NCI-H526 treated with DMSO at 0.1 percent for 48 hours (cell line): ENCODE measurements at regions not wholly inside any gene's neighbourhood (a gene's known extent, or its start where the extent isn't known, plus 50 kb on each side); places are given as distances from the start of the nearest gene placed in this dataset.

Experiments used
- DNase-seq: peaks from one replicate; lab custom pipeline; 2025; lab: John Stamatoyannopoulos, UW

- DNase-seq: no peak
Measured at GRCh38 chr9:95756101-95756500, 119.4 kb upstream of the ERCC6L2 start.

GRCh38 chr9:95755421-95755730 is 120.1 kb upstream of the ERCC6L2 start:
- no peak for DNase-seq

GRCh38 chr9:95754533-95755420 is 120.7 kb upstream of the ERCC6L2 start:
- no peak for DNase-seq

- no peak for DNase-seq
Measured at GRCh38 chr9:95753762-95754465, 121.6 kb upstream of the ERCC6L2 start.

GRCh38 chr9:95752129-95752731 is 123.3 kb upstream of the ERCC6L2 start:
- no peak for DNase-seq

- DNase-seq: no peak
Measured at GRCh38 chr9:95751520-95751790, 124.0 kb upstream of the ERCC6L2 start.

GRCh38 chr9:95750725-95751519 is 124.6 kb upstream of the ERCC6L2 start:
- DNase-seq: no peak

- DNase-seq: no peak
Measured at GRCh38 chr9:95749493-95749892, 126.0 kb upstream of the ERCC6L2 start.

GRCh38 chr9:95746408-95747180 is 128.9 kb upstream of the ERCC6L2 start:
- DNase-seq: no peak

- DNase-seq: no peak
Measured at GRCh38 chr9:95742821-95743220, 132.7 kb upstream of the ERCC6L2 start.

GRCh38 chr9:95741631-95742030 is 133.9 kb upstream of the ERCC6L2 start:
- DNase-seq: no peak

- DNase-seq: no peak
Measured at GRCh38 chr9:95740217-95741004, 135.1 kb upstream of the ERCC6L2 start.

GRCh38 chr9:95738438-95738837 is 137.1 kb upstream of the ERCC6L2 start:
- DNase-seq: no peak

GRCh38 chr9:95736891-95737522 is 138.5 kb upstream of the ERCC6L2 start:
- DNase-seq: no peak

- no peak for DNase-seq
Measured at GRCh38 chr9:95736370-95736769, 139.1 kb upstream of the ERCC6L2 start.

- DNase-seq: no peak
Measured at GRCh38 chr9:95735701-95736100, 139.8 kb upstream of the ERCC6L2 start.

- no peak for DNase-seq
Measured at GRCh38 chr9:95733741-95734666, 141.5 kb upstream of the ERCC6L2 start.

GRCh38 chr9:95732802-95733688 is 142.4 kb upstream of the ERCC6L2 start:
- DNase-seq: no peak
